ENCODE measurements at regions not wholly inside any gene's neighbourhood (a gene's known extent, or its start where the extent isn't known, plus 50 kb on each side); places are given as distances from the start of the nearest gene placed in this dataset.
"Not testable (repeated sequence)": the region's sequence is repeated elsewhere in the genome, so short reads cannot be mapped to it uniquely, and the experiment has no call there.

DNA sequence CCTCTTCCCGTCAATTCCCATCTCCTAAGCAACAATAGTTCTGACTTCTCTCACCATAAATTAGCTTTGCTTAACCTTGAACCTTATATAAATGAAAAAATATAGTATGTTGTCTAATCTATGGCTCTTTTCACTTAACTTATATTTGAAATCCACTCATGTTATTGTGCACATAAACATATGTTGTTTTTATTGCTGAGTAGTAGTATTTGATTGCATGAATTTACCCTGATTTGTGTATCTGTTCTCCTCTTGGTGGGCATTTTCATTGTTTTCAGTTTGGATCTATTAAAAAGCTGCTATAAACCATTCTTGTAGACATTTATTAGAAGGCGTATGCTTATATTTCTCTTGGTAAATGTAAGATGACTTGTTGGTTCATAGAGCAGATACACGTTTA lies 874.3 kb upstream of the ZEB2 start:
- DNase-seq (ENCODE audit: low spot score), result no peak

DNA sequence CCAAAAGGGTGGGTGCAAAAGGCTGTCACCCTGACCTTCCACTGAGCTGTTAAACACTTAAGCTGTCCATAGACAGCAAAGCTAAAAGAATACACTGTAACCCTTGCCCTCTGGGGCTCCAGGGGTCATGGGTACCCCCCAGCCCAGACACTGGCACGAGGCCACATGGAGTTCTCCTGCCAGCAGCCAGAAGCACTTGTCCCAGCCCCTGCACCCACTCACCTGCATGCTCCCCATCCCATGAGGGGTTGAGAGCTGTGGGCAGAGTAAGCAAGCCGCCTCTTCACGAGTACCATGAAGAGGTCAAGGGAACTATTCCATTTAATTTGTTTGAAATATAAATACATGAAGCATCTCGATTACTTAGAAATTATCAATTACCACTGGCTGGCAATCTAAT lies 867.1 kb upstream of the ZEB2 start:
- DNase-seq (ENCODE audit: low spot score), result no peak

GRCh38 chr2:145383961-145384360 lies 864.0 kb upstream of the ZEB2 start:
- no peak for DNase-seq (ENCODE audit: low spot score)

DNA sequence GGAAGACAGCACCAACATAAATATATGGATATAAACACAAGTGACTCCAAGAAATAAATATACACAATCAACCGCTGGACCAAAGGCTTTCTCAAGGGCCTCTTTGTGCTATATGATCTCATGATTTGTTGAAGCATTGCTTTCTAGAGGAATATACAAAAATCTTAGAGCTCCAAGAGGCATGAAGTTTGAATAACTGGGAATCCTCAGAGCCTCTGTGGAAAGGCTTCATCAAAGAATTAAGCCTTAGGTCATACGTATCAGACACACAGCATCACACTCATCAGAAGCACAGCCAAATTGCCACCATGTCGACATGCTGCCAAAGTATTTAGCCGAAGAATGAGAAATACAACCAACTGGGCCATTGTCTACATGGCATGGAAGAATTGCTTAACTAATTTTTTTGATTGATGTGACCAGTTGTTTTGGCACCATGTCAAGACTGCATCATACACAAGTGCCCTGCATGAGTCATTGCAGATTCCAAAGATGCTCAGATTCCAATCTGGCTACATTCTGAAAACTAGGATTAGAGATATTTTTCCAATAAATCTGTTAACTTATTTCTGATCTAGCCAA lies 860.6 kb upstream of the ZEB2 start:
- DNase-seq (ENCODE audit: low spot score), result no peak

DNA sequence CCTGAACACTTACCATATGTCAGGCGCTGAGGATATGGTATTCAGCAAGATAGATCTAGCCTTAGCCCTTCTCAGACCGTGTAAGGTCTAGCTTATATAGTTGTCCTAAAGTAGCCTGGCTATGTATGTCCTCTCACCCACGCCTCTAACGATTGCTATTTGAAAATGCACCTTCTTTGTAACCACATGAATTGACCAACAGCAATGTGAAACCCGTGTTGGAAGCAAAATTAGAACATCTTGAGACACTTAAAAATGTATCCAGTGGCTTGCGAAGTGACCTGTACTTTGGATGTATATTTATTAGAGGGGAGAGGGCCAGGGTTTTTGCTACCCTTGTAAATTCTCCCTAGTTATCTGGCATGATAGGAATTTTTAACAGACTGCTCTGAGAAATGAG lies 860.0 kb upstream of the ZEB2 start:
- DNase-seq (ENCODE audit: low spot score), result no peak

DNA sequence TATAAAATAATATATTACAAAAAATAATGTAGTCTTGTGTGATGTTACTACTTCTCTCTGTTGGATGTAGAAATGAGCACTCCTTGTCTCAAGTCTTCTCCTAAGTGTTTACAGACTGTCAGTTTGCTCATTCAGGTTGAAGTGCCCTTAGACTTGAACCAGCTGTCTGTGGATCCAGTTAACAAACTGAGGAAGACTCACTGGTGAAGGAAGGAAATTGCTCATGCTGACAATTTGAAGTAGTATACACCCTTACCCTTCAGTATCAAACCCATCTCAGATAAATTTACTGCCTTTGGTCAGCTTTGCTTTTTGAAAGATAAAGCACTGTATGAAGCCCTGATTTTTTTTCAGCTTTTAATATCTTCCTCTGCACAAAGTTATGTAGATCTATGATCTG lies 854.2 kb upstream of the ZEB2 start:
- no peak for DNase-seq (ENCODE audit: low spot score)

- not testable (repeated sequence) for DNase-seq (ENCODE audit: low spot score)
Measured at GRCh38 chr2:145367334-145367733, 847.4 kb upstream of the ZEB2 start.

- no peak for DNase-seq (ENCODE audit: low spot score)
Measured at GRCh38 chr2:145366341-145366740, 846.4 kb upstream of the ZEB2 start.

DNA sequence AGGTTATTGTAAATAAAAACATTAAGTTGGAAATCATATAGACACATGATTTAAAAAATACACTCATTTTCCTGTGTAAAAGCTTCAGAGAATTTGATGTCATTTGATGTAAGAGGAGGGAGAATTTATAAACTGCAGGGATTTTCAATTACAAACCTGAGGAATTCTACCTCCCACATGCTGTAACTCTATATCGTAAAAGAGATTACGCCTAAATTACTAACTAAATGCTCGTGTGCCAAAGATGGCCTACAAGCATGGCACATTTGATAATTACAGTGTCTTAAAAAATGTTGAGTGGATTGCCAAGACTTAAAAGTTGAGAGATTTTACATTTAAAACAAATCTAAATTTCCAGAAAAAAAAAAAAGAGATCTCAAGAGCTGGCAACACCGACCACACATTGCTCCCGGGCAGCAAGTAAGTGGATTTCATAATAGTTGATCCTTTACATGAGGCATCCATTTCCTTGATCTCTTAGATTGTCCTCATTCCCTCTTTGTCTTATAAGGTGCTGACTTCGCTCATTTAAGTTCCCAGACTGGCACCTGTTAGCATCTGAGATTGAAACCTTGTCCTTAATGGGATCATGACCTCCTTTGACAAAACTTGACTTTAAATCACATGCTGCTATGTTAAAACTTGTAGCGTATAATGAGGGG lies 840.3 kb upstream of the ZEB2 start:
- DNase-seq (ENCODE audit: low spot score), result no peak

GRCh38 chr2:145359561-145359960 lies 839.6 kb upstream of the ZEB2 start:
- DNase-seq (ENCODE audit: low spot score), result no peak

DNA sequence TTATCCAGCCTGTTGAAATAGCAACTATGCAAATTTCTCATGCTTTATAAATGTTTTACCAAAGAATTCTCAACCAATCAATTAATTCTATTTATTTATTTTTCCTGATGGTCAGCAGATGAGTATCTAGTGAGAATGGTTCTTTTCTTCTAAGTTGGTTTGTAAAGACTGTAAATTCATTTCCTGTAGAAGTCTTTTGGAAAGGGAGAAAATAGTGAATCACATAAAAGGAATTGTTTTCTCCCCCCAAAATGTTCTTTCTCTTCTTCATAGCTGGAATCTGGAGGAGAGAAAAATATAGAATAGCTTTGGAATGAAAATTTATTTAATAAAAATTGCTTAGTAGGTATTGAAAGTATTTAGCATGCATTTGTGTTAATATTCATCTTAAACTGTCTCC lies 836.1 kb upstream of the ZEB2 start:
- no peak for DNase-seq (ENCODE audit: low spot score)

- DNase-seq (ENCODE audit: low spot score), result no peak
Measured at GRCh38 chr2:145352484-145352883, 832.6 kb upstream of the ZEB2 start.

DNA sequence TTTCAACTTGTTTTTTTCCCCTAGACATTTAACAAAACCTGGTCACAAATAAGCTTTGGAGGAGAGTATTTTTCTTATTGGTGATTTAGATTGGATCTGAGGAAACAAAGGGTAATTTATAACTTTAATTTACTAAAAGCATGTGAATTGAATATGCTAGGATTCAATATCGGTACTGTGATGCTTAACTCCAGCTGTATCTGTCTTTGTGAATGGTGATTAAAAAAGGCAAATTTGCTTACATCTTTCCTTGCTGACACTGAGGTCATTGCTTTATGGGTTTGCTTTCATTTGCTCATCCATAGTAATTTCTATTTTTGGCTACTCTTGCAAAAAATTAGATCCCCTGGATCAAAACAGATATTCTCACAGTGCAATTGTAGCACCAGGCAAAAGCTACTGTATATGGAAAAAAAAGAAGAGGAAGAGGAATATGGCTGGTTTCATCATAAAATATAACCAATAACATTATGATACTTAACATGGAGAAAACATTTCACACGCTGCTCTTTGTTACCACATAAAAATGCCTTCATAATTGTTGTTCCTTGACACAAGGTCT lies 832.0 kb upstream of the ZEB2 start:
- DNase-seq (ENCODE audit: low spot score), result no peak

DNA sequence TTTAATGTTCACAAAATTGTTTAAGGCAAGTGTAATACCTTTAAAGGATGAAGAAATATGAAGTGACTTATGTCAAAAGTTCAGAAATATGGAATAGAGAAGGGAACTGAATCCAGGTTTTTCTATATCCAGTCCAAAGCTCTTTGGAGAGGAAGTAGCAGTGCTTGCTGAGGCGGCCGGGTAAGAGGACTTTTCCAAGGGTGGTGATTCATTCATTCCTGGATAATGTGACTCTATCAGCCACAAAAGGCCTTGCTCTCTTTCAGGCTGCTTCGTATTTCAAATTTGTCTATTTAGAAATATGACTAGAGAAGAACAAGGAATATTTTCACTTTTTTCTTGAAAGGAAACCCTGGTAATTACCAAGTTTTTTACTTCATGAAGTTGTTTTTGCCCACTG lies 830.1 kb upstream of the ZEB2 start:
- DNase-seq (ENCODE audit: low spot score), result no peak

GRCh38 chr2:145344076-145344724 lies 824.3 kb upstream of the ZEB2 start:
- no peak for DNase-seq (ENCODE audit: low spot score)

DNA sequence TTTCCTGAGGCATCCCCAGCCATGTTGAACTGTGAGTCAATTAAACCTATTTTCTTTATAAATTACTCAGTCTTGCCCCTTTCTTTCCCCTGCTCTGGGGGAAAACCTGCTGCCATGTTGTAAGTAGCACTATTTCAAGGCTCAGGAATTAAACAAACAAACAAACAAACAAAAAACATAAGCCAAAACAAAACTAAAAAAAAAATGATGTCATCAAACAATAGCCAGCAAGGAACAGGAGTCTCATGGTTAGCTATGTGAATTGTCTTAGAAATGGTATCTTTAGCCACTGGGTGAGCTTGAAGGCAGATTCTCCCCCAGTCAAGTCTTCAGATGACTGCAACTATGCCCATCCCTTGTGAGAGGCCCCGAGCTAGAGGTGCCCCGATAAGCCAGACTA lies 823.4 kb upstream of the ZEB2 start:
- DNase-seq (ENCODE audit: low spot score), result no peak

- no peak for DNase-seq (ENCODE audit: low spot score)
Measured at GRCh38 chr2:145341536-145341935, 821.6 kb upstream of the ZEB2 start.

DNA sequence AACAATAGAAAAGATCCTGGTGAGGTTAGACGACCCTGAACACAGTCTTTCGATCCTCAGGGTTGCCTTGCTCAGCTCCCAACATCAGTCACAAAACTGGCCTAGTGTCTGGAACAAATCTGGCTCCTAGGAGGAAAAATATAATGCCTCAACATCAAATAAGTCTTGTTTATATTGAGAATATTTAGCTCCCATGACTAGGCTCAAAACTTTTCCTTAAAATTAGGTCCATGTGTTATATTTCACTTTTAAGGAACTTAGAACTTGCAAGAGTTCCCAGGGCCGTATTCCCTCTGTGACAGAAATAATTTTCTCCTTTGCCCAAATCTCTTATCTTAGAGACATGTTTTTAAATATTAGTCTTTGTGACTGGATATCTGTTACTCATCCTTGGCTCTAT lies 819.7 kb upstream of the ZEB2 start:
- DNase-seq (ENCODE audit: low spot score), result no peak

- no peak for DNase-seq (ENCODE audit: low spot score)
Measured at GRCh38 chr2:145332210-145332898, 812.4 kb upstream of the ZEB2 start.

DNA sequence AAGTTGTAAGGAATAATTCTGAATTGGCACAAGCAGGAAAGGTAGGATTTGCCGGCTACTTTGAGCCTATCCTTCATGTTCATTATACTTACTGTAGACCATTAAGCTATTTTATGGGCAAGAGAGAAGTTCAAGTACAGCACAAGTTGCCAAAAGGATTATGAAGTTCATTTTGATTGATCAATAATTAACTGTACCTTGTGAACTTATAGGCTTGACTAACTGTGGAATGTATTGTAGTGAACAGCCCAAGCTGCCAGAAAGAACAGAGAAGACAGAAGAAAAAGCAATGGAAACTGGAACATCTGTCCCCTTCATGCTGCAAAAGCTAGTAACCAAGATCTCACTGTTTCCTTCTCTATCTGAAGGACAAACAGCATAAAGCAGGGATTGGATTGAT lies 810.1 kb upstream of the ZEB2 start:
- DNase-seq (ENCODE audit: low spot score), result no peak

DNA sequence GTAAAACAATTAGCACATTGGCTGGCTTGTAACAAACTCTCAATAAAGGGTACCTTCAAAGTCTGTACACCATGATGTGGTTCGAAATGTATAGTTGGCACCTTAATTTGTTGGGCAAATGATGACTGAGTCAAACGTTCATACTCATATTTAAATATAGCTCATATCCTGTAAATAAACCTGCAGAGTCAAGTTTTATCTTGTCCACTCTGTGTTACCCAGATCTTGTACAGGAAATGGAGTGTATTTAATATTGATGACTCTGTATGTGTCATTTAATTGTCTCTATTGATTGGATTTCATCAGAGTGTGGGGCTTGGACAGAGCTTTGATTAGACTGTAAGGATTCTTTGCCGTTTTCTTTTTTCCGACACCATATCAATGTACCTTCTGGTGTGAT lies 805.6 kb upstream of the ZEB2 start:
- DNase-seq (ENCODE audit: low spot score), result no peak

GRCh38 chr2:145324748-145325147 lies 804.8 kb upstream of the ZEB2 start:
- no peak for DNase-seq (ENCODE audit: low spot score)

DNA sequence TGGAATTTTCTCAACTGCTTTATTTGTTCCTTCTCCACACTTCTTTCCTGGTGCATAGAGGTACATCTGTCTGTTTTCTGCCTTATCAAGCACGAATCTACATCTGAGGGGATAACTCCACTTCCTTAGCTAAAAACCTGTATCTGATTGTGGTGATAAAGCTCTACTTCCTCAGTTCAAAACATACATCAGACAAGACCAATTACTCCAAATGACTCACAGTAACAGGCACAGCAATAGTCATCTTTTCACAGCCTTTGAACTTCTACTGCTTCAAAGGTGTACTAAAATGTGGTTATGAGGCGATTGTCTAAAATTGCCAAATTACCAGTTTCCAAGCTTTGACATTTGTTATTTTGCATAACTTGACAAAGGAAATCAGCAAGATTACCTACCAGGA lies 803.6 kb upstream of the ZEB2 start:
- no peak for DNase-seq (ENCODE audit: low spot score)
